ENCODE measurements at regions not wholly inside any gene's neighbourhood (a gene's known extent, or its start where the extent isn't known, plus 50 kb on each side); places are given as distances from the start of the nearest gene placed in this dataset.

DNA sequence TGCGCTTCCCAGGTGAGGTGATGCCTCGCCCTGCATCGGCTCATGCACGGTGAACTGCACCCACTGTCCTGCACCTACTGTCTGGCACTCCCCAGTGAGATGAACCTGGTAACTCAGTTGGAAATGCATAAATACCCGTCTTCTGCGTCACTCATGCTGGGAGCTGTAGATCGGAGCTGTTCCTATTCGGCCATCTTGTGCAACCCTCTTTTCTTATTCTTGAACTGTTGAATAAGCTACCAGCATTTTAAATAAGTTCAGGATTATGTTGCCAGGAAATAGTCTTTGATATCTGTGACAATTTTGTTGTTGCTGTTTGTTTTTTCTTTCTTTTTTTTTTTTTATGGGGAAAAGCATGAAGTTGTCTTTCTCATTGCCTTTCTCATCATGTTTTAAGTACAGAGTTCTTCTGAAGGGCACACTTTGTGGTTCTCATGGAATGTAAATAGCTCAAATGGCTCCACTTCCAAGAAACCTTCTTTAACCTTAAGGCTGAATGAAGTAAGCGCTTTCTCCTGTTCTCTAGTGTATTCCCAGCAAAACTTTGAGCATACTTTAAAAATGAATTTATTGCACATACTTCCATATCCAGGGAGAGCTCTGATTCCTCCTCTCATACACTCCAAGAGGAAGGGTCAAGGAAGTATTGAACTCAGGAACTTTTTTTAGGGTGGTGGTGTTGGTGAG is 468.0 kb upstream of the TBL1XR1 start:
- TF ChIP-seq POLR2A (IDR thresholded peaks at IDR 0.05; ENCODE audit: low read depth) (no peak), EP300 (IDR thresholded peaks at IDR 0.05) (no peak)
- TF ChIP-seq, protein P1, sequence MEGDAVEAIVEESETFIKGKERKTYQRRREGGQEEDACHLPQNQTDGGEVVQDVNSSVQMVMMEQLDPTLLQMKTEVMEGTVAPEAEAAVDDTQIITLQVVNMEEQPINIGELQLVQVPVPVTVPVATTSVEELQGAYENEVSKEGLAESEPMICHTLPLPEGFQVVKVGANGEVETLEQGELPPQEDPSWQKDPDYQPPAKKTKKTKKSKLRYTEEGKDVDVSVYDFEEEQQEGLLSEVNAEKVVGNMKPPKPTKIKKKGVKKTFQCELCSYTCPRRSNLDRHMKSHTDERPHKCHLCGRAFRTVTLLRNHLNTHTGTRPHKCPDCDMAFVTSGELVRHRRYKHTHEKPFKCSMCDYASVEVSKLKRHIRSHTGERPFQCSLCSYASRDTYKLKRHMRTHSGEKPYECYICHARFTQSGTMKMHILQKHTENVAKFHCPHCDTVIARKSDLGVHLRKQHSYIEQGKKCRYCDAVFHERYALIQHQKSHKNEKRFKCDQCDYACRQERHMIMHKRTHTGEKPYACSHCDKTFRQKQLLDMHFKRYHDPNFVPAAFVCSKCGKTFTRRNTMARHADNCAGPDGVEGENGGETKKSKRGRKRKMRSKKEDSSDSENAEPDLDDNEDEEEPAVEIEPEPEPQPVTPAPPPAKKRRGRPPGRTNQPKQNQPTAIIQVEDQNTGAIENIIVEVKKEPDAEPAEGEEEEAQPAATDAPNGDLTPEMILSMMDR (IDR thresholded peaks at IDR 0.05) = no peak
